PC-3 (cell line): ENCODE measurements at regions not wholly inside any gene's neighbourhood (a gene's known extent, or its start where the extent isn't known, plus 50 kb on each side); places are given as distances from the start of the nearest gene placed in this dataset.

Experiments used
- ATAC-seq: fragments of 200-7000 bp; cut with Tn5 transposase; 2 replicates; pipeline ENCODE4 v1.9.1; 2020; ENCODE audit warnings: mild to moderate bottlenecking, moderate library complexity
- BruUV-seq: library from RNA; stranded (reverse); fragments of 400-500 nt; replicated peaks from 2 replicates; lab custom pipeline; 2021; lab: Mats Ljungman, UMichigan
- CTCF ChIA-PET: fragments of 300-600 bp; sonication (Branson Sonifier 250); formaldehyde crosslinking; loops from one replicate; lab custom pipeline; 2022; ENCODE audit warnings: antibody characterized with exemption; lab: Charles Lee
- POLR2A ChIA-PET: fragments of 300-600 bp; sonication (Branson Sonifier 250); formaldehyde crosslinking; loops from one replicate; lab custom pipeline; 2022; ENCODE audit warnings: antibody characterized with exemption; ENCODE audit not compliant: unreplicated experiment; lab: Charles Lee
- DNase-seq: peaks from one replicate; pipeline ENCODE4 v3.0.0-alpha.2; 2015
- H2AFZ ChIP-seq: fragments of 300-600 bp; sonication (generic); 2 replicates; pipeline ENCODE4 v1.6.0; 2016; ENCODE audit warnings: antibody characterized with exemption, low read length
- H3F3A ChIP-seq: fragments of 300-600 bp; sonication (generic); one replicate; pipeline ENCODE4 v1.6.0; 2017; ENCODE audit warnings: antibody characterized with exemption, low read length, control low read depth, mild to moderate bottlenecking; ENCODE audit not compliant: unreplicated experiment
- H3K27ac ChIP-seq: fragments of 300-600 bp; sonication (generic); 2 replicates; pipeline ENCODE4 v1.5.1; 2016; ENCODE audit warnings: mild to moderate bottlenecking, low read length
- H3K27me3 ChIP-seq: fragments of 300-600 bp; sonication (generic); 2 replicates; pipeline ENCODE4 v1.6.1; 2016; ENCODE audit warnings: low read length, mixed read lengths
- H3K36me3 ChIP-seq: fragments of 300-600 bp; sonication (generic); 2 replicates; pipeline ENCODE4 v1.6.1; 2016; ENCODE audit warnings: low read depth, mixed run types, low read length, mixed read lengths
- H3K4me1 ChIP-seq: fragments of 300-600 bp; sonication (generic); 2 replicates; pipeline ENCODE4 v1.5.1; 2016; ENCODE audit warnings: low read length; ENCODE audit not compliant: insufficient read depth
- H3K4me2 ChIP-seq: fragments of 300-600 bp; sonication (generic); 2 replicates; pipeline ENCODE4 v1.6.0; 2016; ENCODE audit warnings: low read length
- H3K4me3 ChIP-seq: fragments of 300-600 bp; sonication (generic); 2 replicates; pipeline ENCODE4 v1.5.1; 2016; ENCODE audit warnings: mild to moderate bottlenecking, low read length, mixed read lengths
- H3K79me2 ChIP-seq: fragments of 300-600 bp; sonication (generic); 2 replicates; pipeline ENCODE4 v1.6.1; 2017; ENCODE audit warnings: low read length, mixed read lengths
- H3K9ac ChIP-seq: fragments of 300-600 bp; sonication (generic); 2 replicates; pipeline ENCODE4 v1.6.0; 2016; ENCODE audit warnings: mild to moderate bottlenecking, low read length
- H3K9me2 ChIP-seq: fragments of 300-600 bp; sonication (generic); replicated peaks from 2 replicates; pipeline ENCODE4 v1.6.1; 2016; ENCODE audit warnings: mixed run types, low read length, mixed read lengths
- H3K9me3 ChIP-seq: fragments of 300-600 bp; sonication (generic); 2 replicates; pipeline ENCODE4 v1.6.1; 2016; ENCODE audit warnings: low read length, mixed read lengths
- H4K20me1 ChIP-seq: fragments of 300-600 bp; sonication (generic); 2 replicates; pipeline ENCODE4 v1.6.1; 2016; ENCODE audit warnings: low read length, mixed read lengths
- CTCF ChIP-seq: fragments of 300-600 bp; sonication (generic); conservative IDR thresholded peaks from 2 replicates; pipeline ENCODE4 v1.5.1; 2017; ENCODE audit warnings: antibody characterized with exemption, low read depth, mild to moderate bottlenecking, low read length
- EZH2 ChIP-seq: fragments of 300-600 bp; sonication (generic); IDR thresholded peaks from one replicate; pipeline ENCODE4 v1.6.1; 2017; ENCODE audit warnings: antibody characterized with exemption, mild to moderate bottlenecking, low read length; ENCODE audit not compliant: unreplicated experiment
- EZH2phosphoT487 ChIP-seq: fragments of 300-600 bp; sonication (generic); IDR thresholded peaks from 2 replicates; pipeline ENCODE4 v1.6.1; 2018; ENCODE audit warnings: mild to moderate bottlenecking, antibody characterized with exemption, low read length, borderline replicate concordance
- intact Hi-C: fragments of 100-400 bp; cut with micrococcal nuclease; formaldehyde crosslinking; loops from 2 replicates; pipeline ENCODE4 v1.9.0; 2023

GRCh38 chr10:81116990-81117389 is 579.3 kb downstream of the SH2D4B start:
- no TSS peak for BruUV-seq
- ChIA-PET POLR2A (no interaction called here), CTCF (no interaction called here)
- no peak for DNase-seq
- no peaks in the 10 kb centered on the region for H3F3A ChIP-seq
- H3K4me3 ChIP-seq: no peak overlapping the region
- TF ChIP-seq EZH2phosphoT487 (no peak), CTCF (no peak), EZH2 (no peak)
- H3K4me1 ChIP-seq: no peaks in the 10 kb centered on the region
- H4K20me1 ChIP-seq: no peaks in the 10 kb centered on the region
- no peak overlapping the region for H3K27ac ChIP-seq
- H3K27me3 ChIP-seq: no peaks in the 10 kb centered on the region
- no peak overlapping the region for H3K9ac ChIP-seq
- no peaks in the 10 kb centered on the region for H3K79me2 ChIP-seq
- H3K4me2 ChIP-seq: no peak overlapping the region
- H3K36me3 ChIP-seq: no peaks in the 10 kb centered on the region
- no peaks in the 10 kb centered on the region for H3K9me3 ChIP-seq
- intact Hi-C loops: no loop called here
- H3K9me2 ChIP-seq: no peaks in the 10 kb centered on the region
- H2AFZ ChIP-seq: no peak overlapping the region
- no peak for ATAC-seq

- intact Hi-C loops: no loop called here
- Histone ChIP-seq H2AFZ (no peak overlapping the region), H3F3A (no peaks in the 10 kb centered on the region), H3K79me2 (no peaks in the 10 kb centered on the region), H3K27ac (no peak overlapping the region), H3K4me2 (no peak overlapping the region), H3K9ac (no peak overlapping the region), H3K27me3 (no peaks in the 10 kb centered on the region), H3K9me2 (no peaks in the 10 kb centered on the region), H3K4me1 (no peaks in the 10 kb centered on the region), H4K20me1 (no peaks in the 10 kb centered on the region), H3K4me3 (no peak overlapping the region), H3K36me3 (no peaks in the 10 kb centered on the region), H3K9me3 (no peaks in the 10 kb centered on the region)
- TF ChIP-seq CTCF: no peak
- TF ChIP-seq EZH2: no peak
- DNase-seq (no peak), ATAC-seq (no peak)
- ChIA-PET CTCF (no interaction called here), POLR2A (no interaction called here)
- BruUV-seq: no TSS peak
Observed at GRCh38 chr10:81127931-81128330, 590.2 kb downstream of the SH2D4B start.

- intact Hi-C loops: no loop called here
- H4K20me1 ChIP-seq: no peaks in the 10 kb centered on the region
- no peak overlapping the region for H3K4me2 ChIP-seq
- BruUV-seq: no TSS peak
- no peaks in the 10 kb centered on the region for H3K4me1 ChIP-seq
- ChIA-PET CTCF (no interaction called here), POLR2A (no interaction called here)
- H3K36me3 ChIP-seq: no peaks in the 10 kb centered on the region
- H3K4me3 ChIP-seq: no peak overlapping the region
- no peaks in the 10 kb centered on the region for H3K9me2 ChIP-seq
- H3F3A ChIP-seq: no peaks in the 10 kb centered on the region
- H3K27me3 ChIP-seq: no peaks in the 10 kb centered on the region
- no peak overlapping the region for H2AFZ ChIP-seq
- no peak for TF ChIP-seq EZH2phosphoT487
- no peak for TF ChIP-seq CTCF
- no peak for TF ChIP-seq EZH2
- no peaks in the 10 kb centered on the region for H3K79me2 ChIP-seq
- no peak overlapping the region for H3K9ac ChIP-seq
- DNase-seq: no peak
- ATAC-seq: no peak
- H3K27ac ChIP-seq: no peak overlapping the region
- no peaks in the 10 kb centered on the region for H3K9me3 ChIP-seq
Observed at GRCh38 chr10:81130014-81130413, 592.3 kb downstream of the SH2D4B start.
